GM12878 (cell line): ENCODE measurements at regions not wholly inside any gene's neighbourhood (a gene's known extent, or its start where the extent isn't known, plus 50 kb on each side); places are given as distances from the start of the nearest gene placed in this dataset.

Experiments used
- ATAC-seq: fragments of 200-7000 bp; cut with Tn5 transposase; 3 replicates; pipeline ENCODE4 v1.9.1; 2020; ENCODE audit warnings: mild to moderate bottlenecking, moderate library complexity
- BruUV-seq: library from RNA; stranded (reverse); fragments of 400-500 nt; replicated peaks from 2 replicates; lab custom pipeline; 2021; lab: Mats Ljungman, UMichigan
- CTCF ChIA-PET: fragments of 300-600 bp; sonication (Branson Sonifier 250); formaldehyde crosslinking; extraction: SDS; loops from one replicate; lab custom pipeline; 2021; ENCODE audit warnings: inconsistent platforms; lab: Yijun Ruan, JAX
- POLR2A ChIA-PET: fragments of 350-600 bp; formaldehyde crosslinking; extraction: SDS; loops from one replicate; lab custom pipeline; 2021; ENCODE audit warnings: inconsistent platforms; lab: Charles Lee
- RAD21 ChIA-PET: fragments of 300-600 bp; sonication (Branson Sonifier 250); formaldehyde crosslinking; loops from one replicate; lab custom pipeline; 2023; ENCODE audit warnings: antibody characterized with exemption; ENCODE audit not compliant: unreplicated experiment; lab: Charles Lee
- SMC1A ChIA-PET: fragments of 300-600 bp; sonication (Branson Sonifier 250); formaldehyde crosslinking; loops from one replicate; lab custom pipeline; 2023; ENCODE audit not compliant: unreplicated experiment, uncharacterized antibody; lab: Charles Lee
- DNase-seq: peaks from one replicate; pipeline ENCODE4 v3.0.0-alpha.2; 2011; ENCODE audit warnings: low read depth, low spot score
- FAIRE-seq: peaks from 3 replicates; lab custom pipeline; 2011; peaks lifted over from hg19 to GRCh38; lab: Jason Lieb, UNC
- H2AFZ ChIP-seq: 2 replicates; pipeline ENCODE4 v1.6.0; 2011; ENCODE audit warnings: low read depth, low read length, control low read depth; ENCODE audit not compliant: control insufficient read depth
- H3K27ac ChIP-seq: 2 replicates; pipeline ENCODE4 v1.5.1; 2011; ENCODE audit warnings: control low read depth; ENCODE audit not compliant: control insufficient read depth, insufficient read depth
- H3K27me3 ChIP-seq, 2 experiments: replicated peaks in 1 of 2; 2 replicates each; pipeline versions ENCODE4 v1.6.0 to v1.6.1; 2011; ENCODE audit warnings: low read length in 1 of 2; ENCODE audit not compliant: control insufficient read depth in 2 of 2, insufficient read depth in 2 of 2
- H3K36me3 ChIP-seq, 2 experiments: 2 replicates each; pipeline ENCODE4 v1.5.1; 2011; ENCODE audit warnings: low read length in 1 of 2; ENCODE audit not compliant: control insufficient read depth in 2 of 2, insufficient read depth in 2 of 2
- H3K4me1 ChIP-seq: 2 replicates; pipeline ENCODE4 v1.6.1; 2011; ENCODE audit warnings: mild to moderate bottlenecking, low read length, moderate library complexity, mixed read lengths; ENCODE audit not compliant: control insufficient read depth, insufficient read depth
- H3K4me2 ChIP-seq: 2 replicates; pipeline ENCODE4 v1.6.0; 2011; ENCODE audit warnings: control low read depth; ENCODE audit not compliant: control insufficient read depth, insufficient read depth
- H3K4me3 ChIP-seq: fragments of 200-600 bp; sonication (generic); 2 replicates; pipeline ENCODE4 v1.5.1; 2016
- H3K79me2 ChIP-seq: 2 replicates; pipeline ENCODE4 v1.6.0; 2011; ENCODE audit warnings: low read length; ENCODE audit not compliant: control insufficient read depth, insufficient read depth
- H3K9ac ChIP-seq: 2 replicates; pipeline ENCODE4 v1.8.0; 2011; ENCODE audit warnings: low read length, control low read depth, mixed read lengths; ENCODE audit not compliant: control insufficient read depth, insufficient read depth
- H3K9me3 ChIP-seq: replicated peaks from 3 replicates; pipeline ENCODE4 v1.5.1; 2011; ENCODE audit warnings: mild to moderate bottlenecking, low read length; ENCODE audit not compliant: control insufficient read depth, insufficient read depth
- H4K20me1 ChIP-seq: 2 replicates; pipeline ENCODE4 v1.6.0; 2011; ENCODE audit not compliant: control insufficient read depth, insufficient read depth
- ASH2L ChIP-seq: fragments of 300-600, 200-600 bp; sonication (generic); IDR thresholded peaks from 2 replicates; pipeline ENCODE4 v1.6.1; 2017; ENCODE audit warnings: low read depth, mild to moderate bottlenecking, borderline replicate concordance
- BACH1 ChIP-seq: fragments of 450-650 bp; IDR thresholded peaks from 2 replicates; pipeline ENCODE4 v1.6.1; 2017; ENCODE audit warnings: mild to moderate bottlenecking, borderline replicate concordance
- E2F4 ChIP-seq: IDR thresholded peaks from 2 replicates; pipeline ENCODE4 v1.6.1; 2012; ENCODE audit warnings: low read depth, low read length, improper control_type of control experiment
- E2F8 ChIP-seq: fragments of 450-650 bp; IDR thresholded peaks from 2 replicates; pipeline ENCODE4 v1.6.1; 2018; ENCODE audit warnings: mild to moderate bottlenecking, low read depth, moderate library complexity; ENCODE audit not compliant: partially characterized antibody
- EGR1 ChIP-seq, 2 experiments: IDR thresholded peaks; 1 replicate in 1 of 2; 2 replicates in 1 of 2; pipeline ENCODE4 v1.6.1; 2011 to 2012; ENCODE audit warnings: low read depth in 2 of 2, low read length in 2 of 2, borderline replicate concordance in 1 of 2, mild to moderate bottlenecking in 1 of 2, moderate library complexity in 1 of 2
- FOXK2 ChIP-seq: fragments of 450-650 bp; IDR thresholded peaks from 2 replicates; pipeline ENCODE4 v1.6.1; 2017; ENCODE audit warnings: mild to moderate bottlenecking, moderate library complexity
- IRF4 ChIP-seq: IDR thresholded peaks from 2 replicates; pipeline ENCODE4 v1.6.1; 2011; ENCODE audit warnings: low read depth, low read length
- IRF5 ChIP-seq: fragments of 450-650 bp; IDR thresholded peaks from 2 replicates; pipeline ENCODE4 v1.6.1; 2017; ENCODE audit warnings: borderline replicate concordance
- KDM1A ChIP-seq: fragments of 200-600 bp; sonication (generic); IDR thresholded peaks from 2 replicates; pipeline ENCODE4 v1.6.1; 2016; ENCODE audit warnings: borderline replicate concordance
- MTA2 ChIP-seq: fragments of 450-650 bp; IDR thresholded peaks from 2 replicates; pipeline ENCODE4 v1.6.1; 2016; ENCODE audit warnings: low read depth, mild to moderate bottlenecking, moderate library complexity
- MXI1 ChIP-seq: fragments of 150-350 bp; IDR thresholded peaks from 2 replicates; pipeline ENCODE4 v1.6.1; 2011; ENCODE audit warnings: low read depth, mild to moderate bottlenecking, inconsistent platforms, low read length, improper control_type of control experiment
- POLR2AphosphoS5 ChIP-seq: IDR thresholded peaks from 2 replicates; pipeline ENCODE4 v1.6.1; 2011; ENCODE audit warnings: mild to moderate bottlenecking, low read length, inconsistent platforms
- PRDM15 ChIP-seq: fragments of 450-650 bp; formaldehyde crosslinking; IDR thresholded peaks from 2 replicates; pipeline ENCODE4 v1.4.0; 2020; ENCODE audit warnings: mild to moderate bottlenecking, moderate library complexity
- RCOR1 ChIP-seq: conservative IDR thresholded peaks from 2 replicates; pipeline ENCODE4 v1.6.1; 2012; ENCODE audit warnings: low read depth, low read length, improper control_type of control experiment
- SIN3A ChIP-seq: IDR thresholded peaks from 2 replicates; pipeline ENCODE4 v1.6.1; 2012; ENCODE audit warnings: low read depth, low read length, improper control_type of control experiment
- SREBF2 ChIP-seq: IDR thresholded peaks from 2 replicates; pipeline ENCODE4 v1.6.1; 2012; ENCODE audit warnings: mild to moderate bottlenecking, low read length
- STAT1 ChIP-seq: fragments of 450-650 bp; conservative IDR thresholded peaks from 2 replicates; pipeline ENCODE4 v1.6.1; 2014; ENCODE audit warnings: antibody characterized with exemption, mild to moderate bottlenecking
- WGBS: methylation state at CpG from one replicate; pipeline ENCODE4 v1.1.6; 2016; ENCODE audit warnings: low lambda C conversion rate; ENCODE audit not compliant: insufficient replicate concordance, insufficient coverage; ENCODE audit errors: missing lambda C conversion rate; 5-methylcytosine and 5-hydroxymethylcytosine counted together
- in situ Hi-C: fragments of 300-500 bp; cut with MboI; formaldehyde crosslinking; loops from 9 replicates; pipeline ENCODE4 v1.14.3; 2018; ENCODE audit warnings: mixed read lengths
- intact Hi-C: fragments of 100-400 bp; cut with micrococcal nuclease; formaldehyde crosslinking; loops from one replicate; pipeline ENCODE4 v1.14.2; 2022; ENCODE audit not compliant: unreplicated experiment

- ChIA-PET CTCF (interaction anchor here (0.5 to 1.1 kb wide), 3 partner anchors 9 to 770 kb away, joined by 3 to 6 read pairs (median 3); partner anchors contain the start of gene KLF5), RAD21 (no interaction called here), POLR2A (no interaction called here), SMC1A (no interaction called here)
- no peaks in the 10 kb centered on the region for H3K9me3 ChIP-seq
- no peak overlapping the region for H3K27ac ChIP-seq
- ATAC-seq: no peak
- no peak overlapping the region for H3K9ac ChIP-seq
- H4K20me1 ChIP-seq: no peaks in the 10 kb centered on the region
- no peaks in the 10 kb centered on the region for H3K27me3 ChIP-seq
- in situ Hi-C loops (no loop called here), intact Hi-C loops (no loop called here)
- H3K4me2 ChIP-seq: no peak overlapping the region
- H3K79me2 ChIP-seq: no peaks in the 10 kb centered on the region
- 90% methylated on average over 4 of the region's 4 CpGs for WGBS
- no peak overlapping the region for H2AFZ ChIP-seq
- H3K36me3 ChIP-seq: no peaks in the 10 kb centered on the region
- no peaks in the 10 kb centered on the region for H3K4me1 ChIP-seq
- BruUV-seq: no TSS peak
- no peak for DNase-seq
- no peak for FAIRE-seq
- no peak overlapping the region for H3K4me3 ChIP-seq
- no peak for TF ChIP-seq FOXK2
- TF ChIP-seq SIN3A: no peak
- TF ChIP-seq KDM1A: no peak
- TF ChIP-seq E2F8: no peak
- no peak for TF ChIP-seq MXI1
- no peak for TF ChIP-seq SREBF2
- no peak for TF ChIP-seq IRF5
- TF ChIP-seq IRF4: no peak
- no peak for TF ChIP-seq RCOR1
- TF ChIP-seq STAT1: no peak
- TF ChIP-seq E2F4: no peak
- no peak for TF ChIP-seq PRDM15
- no peak for TF ChIP-seq ASH2L
- TF ChIP-seq MTA2: no peak
- TF ChIP-seq BACH1: no peak
- TF ChIP-seq EGR1 (IDR thresholded peaks at IDR 0.05; ENCODE audit: borderline replicate concordance in 1 of 2, low read depth in 2 of 2, low read length in 2 of 2): no peak
- TF ChIP-seq POLR2AphosphoS5: no peak
These were observed 305.4 kb downstream of the KLF12 start for GRCh38 chr13:73828811-73829210.
